MCF 10A (cell line): ENCODE measurements at regions not wholly inside any gene's neighbourhood (a gene's known extent, or its start where the extent isn't known, plus 50 kb on each side); places are given as distances from the start of the nearest gene placed in this dataset.

Source experiments
- BruUV-seq: library from RNA; stranded (reverse); fragments of 400-500 nt; replicated peaks from 2 replicates; lab custom pipeline; 2021; lab: Mats Ljungman, UMichigan
- CTCF ChIA-PET: fragments of 300-600 bp; sonication (Branson Sonifier 250); formaldehyde crosslinking; extraction: SDS; loops from one replicate; lab custom pipeline; 2021; ENCODE audit warnings: antibody characterized with exemption, inconsistent platforms; lab: Yijun Ruan, JAX
- POLR2A ChIA-PET: fragments of 300-600, 350-650 bp; sonication (Branson Sonifier 250); formaldehyde crosslinking; extraction: SDS; loops from one replicate; lab custom pipeline; 2020; ENCODE audit warnings: antibody characterized with exemption, inconsistent platforms; lab: Yijun Ruan, JAX
- DNase-seq: peaks from one replicate; pipeline ENCODE4 v3.0.0-alpha.2; 2018; ENCODE audit not compliant: unreplicated experiment
- H3K27ac Mint-ChIP-seq: one replicate; pipeline ENCODE4 v1.8.0; 2022; ENCODE audit warnings: mild to moderate bottlenecking, low read depth, mixed read lengths; ENCODE audit not compliant: unreplicated experiment
- H3K27me3 Mint-ChIP-seq: one replicate; pipeline ENCODE4 v1.8.0; 2022; ENCODE audit warnings: mixed read lengths; ENCODE audit not compliant: insufficient read depth, unreplicated experiment
- H3K36me3 Mint-ChIP-seq: one replicate; pipeline ENCODE4 v1.8.0; 2022; ENCODE audit warnings: mild to moderate bottlenecking, moderate library complexity, mixed read lengths; ENCODE audit not compliant: insufficient read depth, unreplicated experiment
- H3K4me1 Mint-ChIP-seq: one replicate; pipeline ENCODE4 v1.8.0; 2022; ENCODE audit warnings: mixed read lengths; ENCODE audit not compliant: insufficient read depth, unreplicated experiment
- H3K4me3 Mint-ChIP-seq: one replicate; pipeline ENCODE4 v1.8.0; 2022; ENCODE audit warnings: mild to moderate bottlenecking, moderate library complexity, mixed read lengths; ENCODE audit not compliant: unreplicated experiment
- H3K9me3 Mint-ChIP-seq: one replicate; pipeline ENCODE4 v1.8.0; 2022; ENCODE audit warnings: mixed read lengths; ENCODE audit not compliant: unreplicated experiment
- intact Hi-C: fragments of 100-400 bp; cut with micrococcal nuclease; formaldehyde crosslinking; loops from 2 replicates; pipeline ENCODE4 v1.14.1; 2022
- TF ChIP-seq, protein P1 (sequence below): fragments of 200-600 bp; IDR thresholded peaks from one replicate; pipeline ENCODE4 v1.8.0; 2022; ENCODE audit warnings: antibody characterized with exemption, mild to moderate bottlenecking; ENCODE audit not compliant: unreplicated experiment

GRCh38 chr22:47375621-47376321 lies 613.3 kb downstream of the TBC1D22A start:
- ChIA-PET CTCF (no interaction called here), POLR2A (no interaction called here)
- intact Hi-C loops: no loop called here
- TF ChIP-seq, protein P1, sequence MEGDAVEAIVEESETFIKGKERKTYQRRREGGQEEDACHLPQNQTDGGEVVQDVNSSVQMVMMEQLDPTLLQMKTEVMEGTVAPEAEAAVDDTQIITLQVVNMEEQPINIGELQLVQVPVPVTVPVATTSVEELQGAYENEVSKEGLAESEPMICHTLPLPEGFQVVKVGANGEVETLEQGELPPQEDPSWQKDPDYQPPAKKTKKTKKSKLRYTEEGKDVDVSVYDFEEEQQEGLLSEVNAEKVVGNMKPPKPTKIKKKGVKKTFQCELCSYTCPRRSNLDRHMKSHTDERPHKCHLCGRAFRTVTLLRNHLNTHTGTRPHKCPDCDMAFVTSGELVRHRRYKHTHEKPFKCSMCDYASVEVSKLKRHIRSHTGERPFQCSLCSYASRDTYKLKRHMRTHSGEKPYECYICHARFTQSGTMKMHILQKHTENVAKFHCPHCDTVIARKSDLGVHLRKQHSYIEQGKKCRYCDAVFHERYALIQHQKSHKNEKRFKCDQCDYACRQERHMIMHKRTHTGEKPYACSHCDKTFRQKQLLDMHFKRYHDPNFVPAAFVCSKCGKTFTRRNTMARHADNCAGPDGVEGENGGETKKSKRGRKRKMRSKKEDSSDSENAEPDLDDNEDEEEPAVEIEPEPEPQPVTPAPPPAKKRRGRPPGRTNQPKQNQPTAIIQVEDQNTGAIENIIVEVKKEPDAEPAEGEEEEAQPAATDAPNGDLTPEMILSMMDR: no peak
- no peak overlapping the region for H3K4me3 Mint-ChIP-seq
- no peak overlapping the region for H3K27ac Mint-ChIP-seq
- peaks cover 33% of the 10 kb centered on the region for H3K27me3 Mint-ChIP-seq
- no peak for DNase-seq
- H3K4me1 Mint-ChIP-seq: no peaks in the 10 kb centered on the region
- BruUV-seq: no TSS peak
- no peaks in the 10 kb centered on the region for H3K36me3 Mint-ChIP-seq
- H3K9me3 Mint-ChIP-seq: peaks cover 10% of the 10 kb centered on the region

DNA sequence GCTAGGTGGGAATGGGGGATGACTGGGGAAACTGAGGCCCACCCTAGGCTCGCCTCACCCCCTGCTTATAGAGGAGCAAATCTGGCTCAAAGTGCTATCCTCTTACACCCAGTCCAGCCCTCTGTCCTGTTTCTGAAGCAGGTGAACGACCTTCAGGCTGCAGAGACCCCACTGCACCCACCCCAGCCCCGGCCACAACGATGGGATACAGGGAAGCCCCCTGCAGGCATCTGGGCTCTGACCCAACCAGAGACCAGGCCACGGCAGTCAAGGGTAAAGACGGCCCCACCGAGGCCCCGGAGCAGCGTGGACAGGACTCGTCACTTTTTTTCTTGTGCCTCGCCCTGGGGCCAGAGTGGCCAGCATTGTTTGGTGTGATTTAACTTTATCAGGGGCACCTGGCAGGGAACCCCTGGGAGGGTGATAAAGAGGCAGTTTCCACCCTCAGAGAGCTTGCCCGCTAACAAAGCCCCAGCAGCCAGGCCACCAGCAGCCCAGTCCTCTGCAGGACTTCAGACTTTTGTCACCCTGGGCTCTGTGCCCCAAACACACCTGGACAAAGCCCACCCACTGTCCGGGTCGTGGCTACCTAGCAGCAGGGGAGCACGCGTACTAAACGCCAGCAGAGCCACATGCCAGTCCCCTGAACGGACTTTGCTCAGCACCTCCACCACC lies 612.6 kb downstream of the TBC1D22A start:
- H3K36me3 Mint-ChIP-seq: no peaks in the 10 kb centered on the region
- H3K27ac Mint-ChIP-seq: no peak overlapping the region
- BruUV-seq: no TSS peak
- peaks cover 32% of the 10 kb centered on the region for H3K27me3 Mint-ChIP-seq
- H3K4me3 Mint-ChIP-seq: no peak overlapping the region
- CTCF ChIA-PET: no interaction called here
- POLR2A ChIA-PET: no interaction called here
- intact Hi-C loops: no loop called here
- no peak for DNase-seq
- H3K4me1 Mint-ChIP-seq: no peaks in the 10 kb centered on the region
- H3K9me3 Mint-ChIP-seq: peaks cover 10% of the 10 kb centered on the region
- TF ChIP-seq, protein P1: no peak

DNA sequence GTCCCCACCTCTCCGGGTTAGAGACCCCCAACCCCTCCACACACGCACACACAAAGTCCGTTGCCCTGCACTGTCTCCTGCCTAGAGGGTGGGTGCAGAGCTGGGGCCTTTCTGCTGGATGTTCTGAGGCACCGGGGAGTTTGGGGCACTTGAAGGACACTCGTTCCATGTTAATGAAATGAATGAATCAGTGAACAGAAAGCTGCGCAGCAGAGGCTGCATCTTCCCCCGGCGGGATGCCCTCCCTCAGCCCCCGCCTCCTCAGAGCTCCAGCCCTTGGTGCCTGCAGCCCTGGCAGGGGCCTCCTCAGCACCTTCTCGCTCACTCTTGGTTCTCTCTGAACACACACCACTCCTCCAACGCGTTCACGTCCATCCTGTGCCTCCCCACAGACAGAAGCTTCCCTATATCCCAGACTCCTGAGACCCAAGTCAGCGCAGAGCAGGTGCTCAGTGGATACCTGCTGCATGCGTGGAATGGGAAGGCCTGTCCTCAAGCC lies 611.9 kb downstream of the TBC1D22A start:
- Mint-ChIP-seq H3K36me3 (no peaks in the 10 kb centered on the region), H3K27me3 (peaks cover 32% of the 10 kb centered on the region), H3K27ac (no peak overlapping the region), H3K4me3 (no peak overlapping the region), H3K4me1 (no peaks in the 10 kb centered on the region), H3K9me3 (peaks cover 10% of the 10 kb centered on the region)
- no peak for DNase-seq
- CTCF ChIA-PET: no interaction called here
- BruUV-seq: no TSS peak
- TF ChIP-seq, protein P1: no peak
- POLR2A ChIA-PET: no interaction called here
- intact Hi-C loops: no loop called here

- no peak for DNase-seq
- intact Hi-C loops: no loop called here
- peaks cover 32% of the 10 kb centered on the region for H3K27me3 Mint-ChIP-seq
- H3K4me3 Mint-ChIP-seq: no peak overlapping the region
- ChIA-PET CTCF (no interaction called here), POLR2A (no interaction called here)
- no peak overlapping the region for H3K27ac Mint-ChIP-seq
- no TSS peak for BruUV-seq
- H3K4me1 Mint-ChIP-seq: no peaks in the 10 kb centered on the region
- H3K36me3 Mint-ChIP-seq: no peaks in the 10 kb centered on the region
- peaks cover 4% of the 10 kb centered on the region for H3K9me3 Mint-ChIP-seq
- TF ChIP-seq, protein P1: no peak
Measured at GRCh38 chr22:47373648-47374272, 611.3 kb downstream of the TBC1D22A start.
